ENCODE measurements at regions not wholly inside any gene's neighbourhood (a gene's known extent, or its start where the extent isn't known, plus 50 kb on each side); places are given as distances from the start of the nearest gene placed in this dataset.

GRCh38 chr14:95396221-95396620 is 76.5 kb upstream of the CLMN start:
- Histone ChIP-seq H3K27ac (ENCODE audit: insufficient read depth, low read depth, low read length) (no peak overlapping the region), H3K27me3 (ENCODE audit: control insufficient read depth in 2 of 2, insufficient read depth in 2 of 2, low read length in 2 of 2) (no peaks in the 10 kb centered on the region), H3K79me2 (ENCODE audit: control insufficient read depth, insufficient read depth, low read length) (no peaks in the 10 kb centered on the region), H3K4me1 (ENCODE audit: control insufficient read depth, extremely low read depth, insufficient read depth, low read length) (no peaks in the 10 kb centered on the region), H3K4me3 (replicated peaks in 1 of 3; ENCODE audit: insufficient read depth in 1 of 3, low read depth in 1 of 3, low read length in 3 of 3) (no peak overlapping the region), H3K9me3 (replicated peaks; ENCODE audit: control insufficient read depth, insufficient read depth, low read length) (no peaks in the 10 kb centered on the region), H3K4me2 (ENCODE audit: insufficient read depth, low read length) (no peak overlapping the region), H4K20me1 (replicated peaks; ENCODE audit: control insufficient read depth, extremely low read depth, insufficient read depth, low read length) (no peaks in the 10 kb centered on the region), H3K9ac (replicated peaks; ENCODE audit: extremely low read depth, insufficient read depth, low read length) (no peak overlapping the region), H3K36me3 (ENCODE audit: control insufficient read depth in 2 of 2, extremely low read depth in 1 of 2, insufficient read depth in 2 of 2, low read length in 2 of 2) (no peaks in the 10 kb centered on the region), H2AFZ (ENCODE audit: low read depth, low read length) (no peak overlapping the region), H3K9me1 (replicated peaks; ENCODE audit: control insufficient read depth, extremely low read depth, insufficient read depth, low read length) (no peaks in the 10 kb centered on the region)
- BruUV-seq (replicated peaks) = no TSS peak
- POLR2A ChIA-PET = no interaction called here
- dilution Hi-C loops (cut with MboI; ENCODE audit: extremely low pct_ligation_motif_present, low sequenced_read_pairs) = no loop called here
- CTCF ChIA-PET = no interaction called here
- TF ChIP-seq POLR2A (IDR thresholded peaks at IDR 0.05; ENCODE audit: low read depth, low read length) = no peak
- TF ChIP-seq CTCF (IDR thresholded peaks at IDR 0.05; ENCODE audit: extremely low read depth in 1 of 2, insufficient read depth in 1 of 2, low read depth in 1 of 2, low read length in 2 of 2) = no peak
- no peak for TF ChIP-seq MYC (IDR thresholded peaks at IDR 0.05; ENCODE audit: low read depth, low read length)
- TF ChIP-seq FOS (IDR thresholded peaks at IDR 0.05; ENCODE audit: borderline replicate concordance, insufficient read depth, low read length) = no peak
- no peak for TF ChIP-seq POLR2AphosphoS5 (IDR thresholded peaks at IDR 0.05; ENCODE audit: insufficient read depth, low read depth, low read length)
- no peak for TF ChIP-seq MAX (IDR thresholded peaks at IDR 0.05; ENCODE audit: insufficient read depth, insufficient read length)
- TF ChIP-seq GATA2 (IDR thresholded peaks at IDR 0.05; ENCODE audit: insufficient read depth, insufficient read length, low read depth, low read length) = no peak
- TF ChIP-seq JUN (IDR thresholded peaks at IDR 0.05; ENCODE audit: borderline replicate concordance, insufficient read depth, insufficient read length, low read depth) = no peak
- no peak for TF ChIP-seq EZH2 (IDR thresholded peaks at IDR 0.05; ENCODE audit: borderline replicate concordance, low read depth, low read length, severe bottlenecking)
- intact Hi-C loops (cut with micrococcal nuclease) = no loop called here
- DNase-seq (ENCODE audit: low read depth, low spot score) (no peak), FAIRE-seq (no peak)

Data from endothelial cell of umbilical vein (primary cell).